Hematopoietic multipotent progenitor cell treated with erythropoietin and hydrocortisone succinate and interleukin-3 and kit ligand, for 17 days (in vitro differentiated cells): ENCODE measurements at regions not wholly inside any gene's neighbourhood (a gene's known extent, or its start where the extent isn't known, plus 50 kb on each side); places are given as distances from the start of the nearest gene placed in this dataset.
"Not testable (repeated sequence)": the region's sequence is repeated elsewhere in the genome, so short reads cannot be mapped to it uniquely, and the experiment has no call there.

Source experiments
- DNase-seq: peaks from one replicate; pipeline ENCODE4 v3.0.0-alpha.2; 2015; ENCODE audit warnings: low spot score

- no peak for DNase-seq
These were observed 50.8 kb upstream of the CPOX start for GRCh38 chr3:98644168-98644567.

GRCh38 chr3:98645039-98645438 is 51.6 kb upstream of the CPOX start:
- no peak for DNase-seq

- DNase-seq = no peak
These were observed 53.3 kb upstream of the CPOX start for GRCh38 chr3:98646680-98647079.

- no peak for DNase-seq
These were observed 53.8 kb upstream of the CPOX start for GRCh38 chr3:98647197-98647596.

- no peak for DNase-seq
These were observed 57.8 kb upstream of the CPOX start for GRCh38 chr3:98650971-98651779.

GRCh38 chr3:98651780-98652077 is 58.3 kb upstream of the CPOX start:
- no peak for DNase-seq

- DNase-seq = no peak
These were observed 62.3 kb upstream of the CPOX start for GRCh38 chr3:98655666-98656065.

- DNase-seq = peak; percentile 44
These were observed 64.0 kb upstream of the CPOX start for GRCh38 chr3:98657457-98657856.

GRCh38 chr3:98662699-98663098 is 69.3 kb upstream of the CPOX start:
- DNase-seq = no peak

- no peak for DNase-seq
These were observed 76.6 kb upstream of the CPOX start for GRCh38 chr3:98670020-98670419.

GRCh38 chr3:98679986-98680385 is 83.2 kb upstream of the ST3GAL6 start:
- DNase-seq = no peak

GRCh38 chr3:98680723-98681122 is 82.4 kb upstream of the ST3GAL6 start:
- DNase-seq = no peak

- DNase-seq = no peak
These were observed 81.7 kb upstream of the ST3GAL6 start for GRCh38 chr3:98681486-98681885.

- not testable (repeated sequence) for DNase-seq
These were observed 80.7 kb upstream of the ST3GAL6 start for GRCh38 chr3:98682391-98682790.

- no peak for DNase-seq
These were observed 74.8 kb upstream of the ST3GAL6 start for GRCh38 chr3:98688363-98688762.

GRCh38 chr3:98690876-98691275 is 72.3 kb upstream of the ST3GAL6 start:
- no peak for DNase-seq

- DNase-seq = no peak
These were observed 71.2 kb upstream of the ST3GAL6 start for GRCh38 chr3:98691897-98692296.

GRCh38 chr3:98692787-98693473 is 70.2 kb upstream of the ST3GAL6 start:
- DNase-seq = no peak

GRCh38 chr3:98695796-98696195 is 67.3 kb upstream of the ST3GAL6 start:
- no peak for DNase-seq

GRCh38 chr3:98696296-98696695 is 66.8 kb upstream of the ST3GAL6 start:
- DNase-seq = not testable (repeated sequence)

GRCh38 chr3:98697225-98697624 is 65.9 kb upstream of the ST3GAL6 start:
- DNase-seq = no peak

- no peak for DNase-seq
These were observed 64.0 kb upstream of the ST3GAL6 start for GRCh38 chr3:98699132-98699531.

GRCh38 chr3:98701071-98701675 is 62.0 kb upstream of the ST3GAL6 start:
- no peak for DNase-seq
